ENCODE measurements at regions not wholly inside any gene's neighbourhood (a gene's known extent, or its start where the extent isn't known, plus 50 kb on each side); places are given as distances from the start of the nearest gene placed in this dataset.
"Not testable (repeated sequence)": the region's sequence is repeated elsewhere in the genome, so short reads cannot be mapped to it uniquely, and the experiment has no call there.

GRCh38 chr9:78905986-78906755, 609.2 kb downstream of the PSAT1 start:
- no peak for DNase-seq (ENCODE audit: low read depth)

- DNase-seq (ENCODE audit: low read depth) = no peak
Observed at GRCh38 chr9:78909566-78909965, 612.6 kb downstream of the PSAT1 start.

DNA sequence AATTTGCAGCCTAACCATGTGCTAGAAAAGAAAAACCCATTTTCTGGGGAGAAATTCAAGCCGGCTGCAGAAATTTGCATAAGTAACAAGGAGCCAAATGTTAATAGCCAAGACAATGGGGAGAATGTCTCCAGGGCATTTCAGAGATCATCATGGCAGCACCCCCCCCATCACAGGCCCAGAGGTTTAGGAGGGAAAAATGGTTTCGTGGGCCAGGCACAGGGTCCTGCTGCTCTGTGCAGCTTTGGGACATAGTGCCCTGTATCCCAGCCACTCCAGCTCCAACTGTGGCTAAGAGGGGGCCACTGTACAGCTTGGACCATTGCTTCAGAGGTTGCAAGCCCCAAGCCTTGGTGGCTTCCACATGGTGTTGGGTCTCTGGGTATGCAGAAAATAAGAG, 620.0 kb downstream of the PSAT1 start:
- not testable (repeated sequence) for DNase-seq (ENCODE audit: low read depth)

DNA sequence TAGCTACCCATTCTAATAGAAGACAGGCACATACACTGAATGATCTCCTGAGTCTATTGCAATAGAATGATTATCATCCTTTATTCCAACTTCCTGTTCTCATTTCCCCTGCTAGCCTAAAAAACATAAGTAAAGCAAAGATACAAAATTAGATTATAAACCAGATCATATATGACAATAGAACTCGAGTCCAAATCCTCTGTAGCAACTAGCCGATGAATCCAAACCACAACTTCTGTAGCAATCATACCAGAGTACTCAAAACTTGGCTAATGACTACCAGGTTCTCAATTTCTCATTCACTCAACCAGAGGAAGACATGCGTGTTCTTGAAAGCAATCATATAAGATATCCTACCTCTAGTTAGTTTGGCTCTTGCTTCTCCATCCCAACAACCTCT, 622.1 kb downstream of the PSAT1 start:
- DNase-seq (ENCODE audit: low read depth) = no peak

DNA sequence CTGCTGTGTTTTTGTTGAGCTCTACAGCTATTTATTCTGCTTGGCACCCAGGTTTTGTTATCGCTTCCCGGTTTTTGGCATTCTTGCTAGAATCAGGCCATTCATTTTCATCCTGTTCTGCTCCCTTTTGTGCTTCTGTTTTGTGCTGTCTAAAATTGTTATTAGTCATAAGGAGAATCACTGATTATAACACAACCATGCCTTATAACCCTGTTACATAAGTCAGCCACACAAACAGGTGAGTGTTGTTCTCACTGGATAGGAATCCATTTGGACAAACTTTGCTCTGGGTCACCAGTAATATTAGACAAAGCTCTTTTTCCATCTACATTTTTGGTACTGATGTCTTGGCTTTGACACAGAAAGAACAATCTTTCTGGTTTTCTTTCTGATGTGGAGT, 622.8 kb downstream of the PSAT1 start:
- DNase-seq (ENCODE audit: low read depth) = no peak

- DNase-seq (ENCODE audit: low read depth) = no peak
Observed at GRCh38 chr9:78921341-78921740, 624.4 kb downstream of the PSAT1 start.

DNA sequence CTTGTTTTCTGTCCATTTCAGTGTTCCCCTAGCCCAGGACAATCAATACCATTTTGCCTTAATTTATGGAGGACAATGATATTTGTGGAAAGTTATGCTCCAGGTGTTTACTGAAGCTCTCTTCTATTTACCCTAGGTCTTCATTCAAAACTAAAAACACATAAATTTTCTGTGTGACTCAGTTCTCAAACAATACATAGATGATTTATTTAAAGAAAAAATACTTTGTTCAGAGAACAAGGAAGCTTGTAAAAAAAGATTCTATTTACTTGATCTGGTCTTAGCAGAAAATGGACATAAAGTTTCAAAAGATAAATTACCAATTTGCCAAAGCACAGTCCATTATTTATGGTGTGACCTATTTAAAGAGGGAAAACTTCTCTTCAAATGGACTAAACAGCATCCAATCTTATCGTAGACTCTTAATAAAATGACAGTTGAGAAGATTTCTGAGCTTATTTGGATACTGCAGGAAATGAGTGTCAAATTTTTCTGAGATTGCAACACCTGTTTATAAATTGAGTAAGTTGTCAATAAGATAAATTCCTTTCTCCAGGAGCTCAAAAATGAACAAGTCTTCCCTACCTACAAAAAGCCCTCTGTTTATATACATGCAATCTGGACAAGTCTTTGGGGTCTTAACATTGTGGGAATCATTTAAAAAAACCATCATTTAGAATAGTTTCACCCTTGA, 627.2 kb downstream of the PSAT1 start:
- DNase-seq (ENCODE audit: low read depth) = no peak

DNA sequence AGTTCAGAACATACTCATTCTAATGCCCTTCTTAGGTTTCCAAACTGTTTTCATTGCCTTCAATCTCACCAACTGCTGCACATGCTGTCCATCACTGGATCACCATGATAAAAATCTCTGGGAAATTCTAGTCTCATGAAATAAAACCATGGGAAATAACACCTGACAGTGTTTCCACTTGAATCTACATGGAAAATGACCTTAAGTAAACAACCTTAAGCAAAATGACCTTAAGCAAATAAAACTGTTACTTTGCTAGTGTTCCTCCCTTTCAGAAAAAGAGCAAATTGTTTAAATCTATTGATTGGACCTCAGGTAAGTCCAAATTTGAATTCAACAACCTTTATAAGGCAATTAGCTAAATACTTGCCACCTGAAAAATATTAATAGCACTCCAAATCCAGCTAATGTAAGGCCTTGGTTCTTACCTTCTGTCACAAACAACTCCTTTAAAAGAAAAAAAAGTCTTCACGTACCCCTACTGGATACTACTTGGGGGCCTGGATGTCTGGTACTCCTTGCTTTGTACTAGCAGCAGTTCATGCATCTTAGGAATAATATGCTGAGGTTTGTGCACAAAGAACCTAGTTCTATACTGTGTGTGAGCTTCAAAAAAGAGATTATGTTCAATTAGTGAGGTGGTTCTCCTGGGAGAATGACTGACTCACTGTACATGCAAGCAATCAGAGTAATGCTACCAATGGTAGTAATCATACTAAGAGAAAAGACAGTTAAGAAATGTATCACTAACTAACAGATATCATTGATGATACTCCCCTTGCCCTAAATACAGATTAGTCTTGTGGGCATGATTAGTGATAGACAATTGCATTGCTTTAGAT, 630.4 kb downstream of the PSAT1 start:
- DNase-seq (ENCODE audit: low read depth) = no peak

- no peak for DNase-seq (ENCODE audit: low read depth)
Observed at GRCh38 chr9:78928625-78929405, 631.9 kb downstream of the PSAT1 start.

GRCh38 chr9:78930281-78930680, 633.4 kb downstream of the PSAT1 start:
- no peak for DNase-seq (ENCODE audit: low read depth)

DNA sequence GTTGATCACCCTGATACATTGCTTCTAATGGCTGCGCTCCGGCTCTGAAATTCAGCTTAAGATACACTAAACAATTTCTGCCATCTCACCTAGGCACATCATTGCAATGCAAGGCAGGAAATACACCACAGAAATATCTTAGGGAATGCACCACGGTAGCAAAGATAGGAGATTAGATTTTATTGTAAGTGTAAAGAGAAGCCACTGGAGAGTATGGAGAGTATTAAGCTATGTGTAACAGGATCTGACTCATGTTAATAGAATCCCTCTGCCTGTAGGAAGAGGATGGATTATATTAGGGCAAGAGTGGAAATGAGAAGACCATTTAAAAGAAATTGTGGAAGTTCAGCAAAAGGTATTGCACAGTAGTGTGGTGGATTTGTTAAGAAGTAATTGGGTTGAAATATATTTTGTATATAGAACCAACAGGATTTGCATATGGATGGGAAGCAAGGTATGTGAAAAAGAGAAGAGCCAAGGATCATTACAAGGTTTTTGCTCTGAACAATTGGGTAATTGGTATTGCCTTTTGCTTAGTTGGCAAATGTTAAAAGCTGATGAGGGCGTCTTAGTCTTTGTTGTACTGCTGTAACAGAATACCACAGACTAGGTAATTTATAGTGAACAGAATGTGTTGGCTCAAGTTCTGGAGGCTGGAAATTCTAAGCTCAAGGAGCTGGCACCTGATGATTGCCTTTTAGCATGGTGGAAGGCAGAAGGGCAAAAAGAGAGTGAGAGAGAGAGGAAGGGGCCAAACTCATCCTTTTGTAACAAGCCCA, 636.1 kb downstream of the PSAT1 start:
- no peak for DNase-seq (ENCODE audit: low read depth)

GRCh38 chr9:78934880-78935279, 636.9 kb upstream of the TLE4 start:
- DNase-seq (ENCODE audit: low read depth) = no peak

- DNase-seq (ENCODE audit: low read depth) = no peak
Observed at GRCh38 chr9:78938821-78939220, 632.9 kb upstream of the TLE4 start.

DNA sequence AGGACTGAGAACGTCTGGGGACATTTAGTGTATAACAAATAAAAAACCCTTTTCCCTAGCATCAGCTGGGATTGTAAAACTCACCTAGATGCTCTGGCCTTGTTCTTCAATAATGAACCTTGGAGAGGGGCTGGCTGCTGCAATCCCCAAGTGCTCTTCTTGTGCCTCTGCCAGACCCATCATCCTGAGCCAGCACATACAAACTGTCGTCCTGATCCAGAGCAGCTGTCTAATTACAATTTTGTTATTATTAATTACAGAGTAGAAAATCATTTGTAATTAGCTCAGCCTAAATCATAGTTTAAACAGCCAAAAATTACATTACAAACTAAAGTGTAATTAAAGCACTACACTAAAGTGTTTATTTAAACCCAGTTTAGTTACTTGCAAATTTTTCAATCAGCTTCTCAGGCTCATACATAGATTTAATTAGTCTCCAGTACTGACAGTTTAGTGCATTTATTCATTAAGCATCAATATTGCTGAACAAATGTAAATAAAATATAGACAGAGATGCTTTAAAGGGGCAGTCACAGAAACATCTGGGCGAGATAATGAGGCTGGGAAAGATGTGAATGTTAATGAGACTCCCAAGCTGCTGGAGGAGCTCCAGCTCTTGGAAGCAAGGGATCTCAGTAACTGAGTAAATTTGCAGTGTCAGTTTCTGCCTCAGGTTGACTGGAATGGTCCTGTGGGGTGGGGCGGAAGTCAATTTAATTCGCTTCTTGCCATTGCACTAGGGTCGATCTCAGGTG, 632.3 kb upstream of the TLE4 start:
- DNase-seq (ENCODE audit: low read depth) = no peak

DNA sequence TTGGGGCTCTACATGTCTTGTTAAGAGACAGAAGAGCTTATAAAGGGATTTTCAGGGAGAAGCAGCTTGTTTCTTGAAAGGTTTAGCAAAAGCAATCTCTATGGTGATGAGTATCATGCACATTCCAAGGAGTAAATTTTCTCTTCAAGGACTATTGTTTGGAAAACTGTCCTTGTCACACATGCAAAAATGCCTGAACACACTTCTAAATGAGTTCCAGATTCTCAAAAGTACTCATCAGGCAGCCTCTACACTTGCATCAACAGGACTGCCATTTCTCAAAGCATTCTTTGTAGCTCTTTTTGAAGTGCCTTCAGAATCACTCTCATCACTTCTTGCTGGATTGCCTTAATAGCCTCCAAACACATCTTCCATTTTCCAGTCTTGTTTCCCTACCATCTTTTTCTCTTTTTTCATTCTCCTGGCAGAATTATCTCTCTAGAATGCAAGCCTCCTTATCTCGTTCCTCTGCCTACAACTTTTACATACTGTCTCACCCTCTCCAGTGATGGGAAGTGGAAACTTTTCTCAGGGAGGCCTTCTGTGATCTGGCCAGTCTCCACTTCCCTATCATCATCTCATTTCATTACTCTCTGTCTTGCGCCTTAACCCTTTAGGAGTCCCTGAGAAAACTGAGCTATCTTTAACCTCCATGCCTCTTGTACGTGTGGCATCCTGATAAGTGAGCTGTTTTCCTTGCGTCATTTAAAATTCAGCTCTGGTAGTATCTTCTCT, 631.5 kb upstream of the TLE4 start:
- DNase-seq (ENCODE audit: low read depth) = no peak

GRCh38 chr9:78954286-78954685, 617.5 kb upstream of the TLE4 start:
- DNase-seq (ENCODE audit: low read depth) = no peak

- DNase-seq (ENCODE audit: low read depth) = no peak
Observed at GRCh38 chr9:78958892-78959291, 612.9 kb upstream of the TLE4 start.

GRCh38 chr9:78962156-78962555, 609.6 kb upstream of the TLE4 start:
- no peak for DNase-seq (ENCODE audit: low read depth)

DNA sequence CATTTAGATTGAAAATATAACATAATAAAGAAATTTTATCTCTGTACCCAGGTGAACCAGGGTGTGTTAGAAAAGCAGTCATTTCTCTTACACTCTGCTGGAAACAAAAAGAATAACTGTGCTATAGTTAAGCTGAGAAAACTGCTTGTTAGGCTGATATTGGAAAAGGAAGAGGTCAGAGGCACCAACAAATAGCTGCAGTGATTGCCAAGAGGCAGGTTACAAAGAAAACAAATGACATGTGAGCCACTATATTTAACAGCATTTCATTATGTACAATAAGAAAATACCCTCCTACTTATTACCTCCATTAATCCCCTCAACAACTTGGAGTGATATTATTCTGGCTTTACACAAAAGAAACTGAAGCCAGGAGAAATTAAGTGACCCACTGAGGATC, 607.9 kb upstream of the TLE4 start:
- DNase-seq (ENCODE audit: low read depth) = no peak
